Activated naive CD4-positive, alpha-beta T cell treated with anti-CD3 and anti-CD28 coated beads, Interleukin-2, amount 10 ng/mL, durations not matched to agents 7 days and 5 days (primary cell): ENCODE measurements at regions not wholly inside any gene's neighbourhood (a gene's known extent, or its start where the extent isn't known, plus 50 kb on each side); places are given as distances from the start of the nearest gene placed in this dataset.

Source experiments
- CTCF ChIA-PET: fragments of 350-600 bp; sonication (Branson Sonifier 250); formaldehyde crosslinking; loops from one replicate; lab custom pipeline; 2021; ENCODE audit warnings: antibody characterized with exemption; lab: Charles Lee
- DNase-seq: peaks from one replicate; pipeline ENCODE4 v3.0.0-alpha.2; 2020
- H3K27ac Mint-ChIP-seq: one replicate; pipeline ENCODE4 v1.8.0; 2021; ENCODE audit warnings: mild to moderate bottlenecking, moderate library complexity, mixed read lengths
- H3K27me3 Mint-ChIP-seq: one replicate; pipeline ENCODE4 v1.8.0; 2021; ENCODE audit warnings: mild to moderate bottlenecking, mixed read lengths
- H3K36me3 Mint-ChIP-seq: one replicate; pipeline ENCODE4 v1.8.0; 2021; ENCODE audit warnings: mixed read lengths
- H3K4me1 Mint-ChIP-seq: one replicate; pipeline ENCODE4 v1.8.0; 2021; ENCODE audit warnings: mixed read lengths
- H3K4me3 Mint-ChIP-seq: one replicate; pipeline ENCODE4 v1.8.0; 2021; ENCODE audit warnings: mild to moderate bottlenecking, moderate library complexity, mixed read lengths
- H3K9me3 Mint-ChIP-seq: one replicate; pipeline ENCODE4 v1.8.0; 2021; ENCODE audit warnings: mixed read lengths

- no peak overlapping the region for H3K4me3 Mint-ChIP-seq
- no peaks in the 10 kb centered on the region for H3K36me3 Mint-ChIP-seq
- H3K27me3 Mint-ChIP-seq, result peaks cover 11% of the 10 kb centered on the region
- H3K9me3 Mint-ChIP-seq, result no peaks in the 10 kb centered on the region
- no peak overlapping the region for H3K27ac Mint-ChIP-seq
- CTCF ChIA-PET, result no interaction called here
- no peaks in the 10 kb centered on the region for H3K4me1 Mint-ChIP-seq
- no peak for DNase-seq
Observed at GRCh38 chr2:133953524-133953923, 300.3 kb upstream of the MGAT5 start.

- no peak overlapping the region for H3K4me3 Mint-ChIP-seq
- H3K27ac Mint-ChIP-seq, result no peak overlapping the region
- H3K4me1 Mint-ChIP-seq, result no peaks in the 10 kb centered on the region
- H3K36me3 Mint-ChIP-seq, result no peaks in the 10 kb centered on the region
- no peaks in the 10 kb centered on the region for H3K9me3 Mint-ChIP-seq
- DNase-seq, result no peak
- H3K27me3 Mint-ChIP-seq, result peaks cover 16% of the 10 kb centered on the region
- CTCF ChIA-PET, result no interaction called here
Observed at GRCh38 chr2:133954636-133955035, 299.2 kb upstream of the MGAT5 start.

GRCh38 chr2:133955169-133955568 is 298.7 kb upstream of the MGAT5 start:
- Mint-ChIP-seq H3K27me3 (peaks cover 20% of the 10 kb centered on the region), H3K4me3 (no peak overlapping the region), H3K9me3 (no peaks in the 10 kb centered on the region), H3K36me3 (no peaks in the 10 kb centered on the region), H3K27ac (no peak overlapping the region), H3K4me1 (no peaks in the 10 kb centered on the region)
- CTCF ChIA-PET, result interaction anchor here (0.6 kb wide), 1 partner anchor 151 kb away, joined by 3 read pairs; no protein-coding TSS in a partner anchor
- DNase-seq, result no peak

DNA sequence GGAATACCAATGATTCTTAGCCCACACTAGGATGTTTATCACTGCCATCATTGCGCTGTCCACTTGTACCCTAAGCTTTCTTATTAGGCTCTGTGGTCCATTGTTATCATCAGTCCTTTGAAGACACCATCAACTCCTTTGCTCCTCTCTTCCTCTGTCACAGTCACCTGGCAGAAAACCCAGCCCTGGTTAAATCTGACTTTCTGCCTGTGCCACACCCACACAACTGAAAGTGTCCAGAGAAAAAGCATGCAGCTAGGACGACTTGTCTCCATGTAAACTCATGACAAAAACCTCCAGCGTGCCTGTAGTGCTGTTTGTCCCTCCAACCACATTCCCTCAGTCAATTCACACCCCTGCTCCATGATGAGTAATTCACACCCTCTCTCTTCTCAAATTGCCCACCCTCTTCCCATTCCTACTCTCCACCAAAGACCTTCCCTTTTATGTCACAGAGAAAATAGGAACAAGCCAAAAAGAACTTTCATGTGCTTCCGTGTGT is 297.4 kb upstream of the MGAT5 start:
- Mint-ChIP-seq H3K4me1 (no peaks in the 10 kb centered on the region), H3K27me3 (peaks cover 24% of the 10 kb centered on the region), H3K9me3 (no peaks in the 10 kb centered on the region), H3K4me3 (no peak overlapping the region), H3K36me3 (no peaks in the 10 kb centered on the region), H3K27ac (no peak overlapping the region)
- CTCF ChIA-PET, result no interaction called here
- DNase-seq, result no peak

DNA sequence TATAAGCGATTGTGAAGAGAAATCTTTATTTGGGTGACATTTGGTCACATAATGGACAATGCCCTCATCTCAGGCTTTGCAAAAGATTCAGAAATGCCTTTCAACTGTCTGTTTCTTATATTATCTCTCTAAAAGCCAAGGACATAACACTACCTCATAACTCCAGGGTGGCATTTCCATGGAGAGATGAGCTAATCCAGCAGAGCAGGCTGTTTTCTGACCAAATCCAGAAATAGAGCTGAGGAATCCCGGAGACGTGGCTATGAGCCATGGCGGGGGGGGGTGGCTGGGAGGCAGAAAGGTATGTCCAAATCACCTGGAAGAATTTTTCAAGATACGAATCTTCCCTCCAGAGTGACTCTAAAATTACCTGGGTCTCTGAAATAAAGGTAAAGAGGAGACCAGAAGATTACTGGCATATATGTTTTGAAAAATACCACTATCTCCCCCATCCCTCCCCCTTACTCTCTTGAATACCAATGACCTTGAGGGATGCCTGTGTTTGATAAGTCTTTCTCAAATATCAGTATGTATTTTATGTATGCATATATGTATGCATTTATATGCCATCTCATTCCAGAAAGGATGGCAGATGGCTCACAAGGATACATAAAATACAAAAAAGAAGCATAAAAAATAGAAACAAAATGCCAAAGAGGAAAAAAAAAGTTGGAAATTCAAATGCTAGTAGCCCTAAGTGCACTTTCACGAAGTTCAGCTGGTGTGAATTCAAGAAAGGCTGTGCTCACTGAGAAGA is 296.0 kb upstream of the MGAT5 start:
- no peak overlapping the region for H3K4me3 Mint-ChIP-seq
- no peak overlapping the region for H3K27ac Mint-ChIP-seq
- no peak for DNase-seq
- H3K4me1 Mint-ChIP-seq, result no peaks in the 10 kb centered on the region
- CTCF ChIA-PET, result no interaction called here
- no peaks in the 10 kb centered on the region for H3K9me3 Mint-ChIP-seq
- H3K36me3 Mint-ChIP-seq, result no peaks in the 10 kb centered on the region
- H3K27me3 Mint-ChIP-seq, result peaks cover 24% of the 10 kb centered on the region

- CTCF ChIA-PET, result no interaction called here
- H3K4me1 Mint-ChIP-seq, result no peaks in the 10 kb centered on the region
Observed at GRCh38 chr2:133959066-133959465, 294.8 kb upstream of the MGAT5 start.

DNA sequence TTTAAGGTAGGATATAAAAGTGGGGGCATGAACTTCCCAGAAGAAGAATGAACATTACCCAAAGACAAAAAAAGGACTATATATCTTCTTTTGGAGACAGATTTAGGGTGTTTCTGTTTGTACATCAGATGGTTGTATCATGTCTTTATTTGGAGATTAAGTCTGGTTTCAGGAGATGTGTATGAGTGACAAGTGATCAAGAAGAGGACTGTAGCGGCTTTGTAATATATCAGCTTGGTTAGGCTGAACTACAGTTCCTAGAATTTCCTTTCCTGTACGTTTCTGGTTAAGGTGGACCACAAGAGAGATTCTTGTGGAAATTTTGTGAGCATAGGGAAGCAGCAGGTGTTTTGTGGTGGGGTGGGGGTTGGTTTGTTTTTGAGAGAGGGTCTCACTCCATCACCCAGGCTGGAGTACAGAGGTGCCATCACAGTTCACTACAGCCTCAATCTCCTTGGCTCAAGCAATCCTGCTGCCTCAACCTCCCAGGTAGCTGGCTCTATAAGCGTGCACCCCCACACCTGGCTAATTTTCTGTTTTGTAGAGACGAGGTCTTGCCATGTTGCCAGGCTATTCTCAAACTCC is 287.1 kb upstream of the MGAT5 start:
- CTCF ChIA-PET, result no interaction called here
- Mint-ChIP-seq H3K27ac (no peak overlapping the region), H3K36me3 (no peaks in the 10 kb centered on the region), H3K4me3 (no peak overlapping the region), H3K4me1 (peaks cover 22% of the 10 kb centered on the region), H3K27me3 (peaks cover 25% of the 10 kb centered on the region), H3K9me3 (no peaks in the 10 kb centered on the region)
- DNase-seq, result no peak

More at GRCh38 chr2:133959066-133959465, 294.8 kb upstream of the MGAT5 start:
- no peak overlapping the region for H3K27ac Mint-ChIP-seq
- H3K36me3 Mint-ChIP-seq, result no peaks in the 10 kb centered on the region
- no peak for DNase-seq
- no peaks in the 10 kb centered on the region for H3K9me3 Mint-ChIP-seq
- no peak overlapping the region for H3K4me3 Mint-ChIP-seq
- H3K27me3 Mint-ChIP-seq, result peaks cover 27% of the 10 kb centered on the region

- Mint-ChIP-seq H3K9me3 (no peaks in the 10 kb centered on the region), H3K27ac (no peak overlapping the region), H3K36me3 (no peaks in the 10 kb centered on the region), H3K4me1 (peaks cover 22% of the 10 kb centered on the region), H3K27me3 (peaks cover 28% of the 10 kb centered on the region), H3K4me3 (no peak overlapping the region)
- DNase-seq, result no peak
- CTCF ChIA-PET, result no interaction called here
Observed at GRCh38 chr2:133967326-133967725, 286.5 kb upstream of the MGAT5 start.

GRCh38 chr2:133968446-133968845 is 285.4 kb upstream of the MGAT5 start:
- no peaks in the 10 kb centered on the region for H3K9me3 Mint-ChIP-seq
- DNase-seq, result no peak
- peaks cover 35% of the 10 kb centered on the region for H3K27me3 Mint-ChIP-seq
- no peaks in the 10 kb centered on the region for H3K36me3 Mint-ChIP-seq
- H3K4me3 Mint-ChIP-seq, result no peak overlapping the region
- H3K4me1 Mint-ChIP-seq, result peaks cover 22% of the 10 kb centered on the region
- H3K27ac Mint-ChIP-seq, result no peak overlapping the region
- CTCF ChIA-PET, result no interaction called here

DNA sequence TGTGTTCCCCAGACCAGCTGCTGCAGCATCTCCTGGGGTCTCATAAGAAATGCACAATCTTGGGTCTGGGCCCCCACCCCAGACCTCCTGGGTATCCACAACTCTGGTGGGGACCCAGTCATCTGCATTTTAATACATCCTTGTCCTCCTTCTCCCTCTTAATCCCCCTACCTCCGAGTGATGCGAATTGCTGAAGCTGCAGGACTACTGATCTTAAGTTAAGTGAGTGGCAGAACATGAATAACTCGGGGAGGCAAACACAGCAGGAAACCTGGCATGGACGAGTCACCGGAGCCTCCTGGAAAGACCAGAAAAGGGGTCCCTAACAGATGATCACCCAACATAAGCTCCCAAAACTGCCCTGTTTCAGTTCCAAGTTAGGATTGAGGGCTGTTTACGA is 283.2 kb upstream of the MGAT5 start:
- Mint-ChIP-seq H3K9me3 (no peaks in the 10 kb centered on the region), H3K27me3 (peaks cover 34% of the 10 kb centered on the region), H3K4me3 (no peak overlapping the region), H3K4me1 (peaks cover 24% of the 10 kb centered on the region), H3K36me3 (no peaks in the 10 kb centered on the region), H3K27ac (no peak overlapping the region)
- CTCF ChIA-PET, result interaction anchor here (1.2 kb wide), 1 partner anchor 442 kb away, joined by 3 read pairs; no protein-coding TSS in a partner anchor
- DNase-seq, result no peak

DNA sequence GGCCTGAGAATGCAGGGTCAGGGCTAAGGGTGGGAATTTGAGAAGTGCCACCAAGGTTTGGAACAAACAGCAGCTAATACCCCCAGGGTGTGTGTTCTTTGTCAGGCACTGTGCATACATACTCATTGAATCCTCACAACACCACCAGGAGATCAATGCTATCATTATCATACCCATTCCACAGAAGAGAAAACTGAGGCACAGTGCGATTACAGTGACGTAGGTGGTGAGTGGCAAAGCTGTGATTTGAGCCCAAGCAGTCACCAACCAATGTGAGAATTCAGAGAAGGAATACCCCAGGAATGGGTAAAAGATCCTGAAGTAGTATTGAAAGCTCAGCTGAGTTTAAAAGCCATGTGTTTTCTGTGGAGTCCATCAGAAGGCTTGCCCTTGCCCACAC is 281.6 kb upstream of the MGAT5 start:
- Mint-ChIP-seq H3K27me3 (peaks cover 32% of the 10 kb centered on the region), H3K27ac (no peak overlapping the region)

GRCh38 chr2:133972786-133973185 is 281.1 kb upstream of the MGAT5 start:
- Mint-ChIP-seq H3K4me3 (no peak overlapping the region), H3K36me3 (no peaks in the 10 kb centered on the region), H3K4me1 (peaks cover 11% of the 10 kb centered on the region), H3K9me3 (no peaks in the 10 kb centered on the region), H3K27me3 (peaks cover 31% of the 10 kb centered on the region), H3K27ac (no peak overlapping the region)
- no peak for DNase-seq
- CTCF ChIA-PET, result no interaction called here

More for the DNA sequence above, 281.6 kb upstream of the MGAT5 start:
- Mint-ChIP-seq H3K9me3 (no peaks in the 10 kb centered on the region), H3K36me3 (no peaks in the 10 kb centered on the region), H3K4me1 (peaks cover 12% of the 10 kb centered on the region), H3K4me3 (no peak overlapping the region)
- CTCF ChIA-PET, result no interaction called here
- no peak for DNase-seq

GRCh38 chr2:133974353-133974752 is 279.5 kb upstream of the MGAT5 start:
- Mint-ChIP-seq H3K27me3 (peaks cover 25% of the 10 kb centered on the region), H3K4me1 (peaks cover 6% of the 10 kb centered on the region), H3K9me3 (no peaks in the 10 kb centered on the region), H3K36me3 (no peaks in the 10 kb centered on the region), H3K4me3 (no peak overlapping the region), H3K27ac (no peak overlapping the region)
- no peak for DNase-seq
- CTCF ChIA-PET, result no interaction called here

- CTCF ChIA-PET, result no interaction called here
- Mint-ChIP-seq H3K9me3 (no peaks in the 10 kb centered on the region), H3K4me3 (no peak overlapping the region), H3K27ac (no peak overlapping the region), H3K36me3 (no peaks in the 10 kb centered on the region), H3K4me1 (peaks cover 6% of the 10 kb centered on the region), H3K27me3 (peaks cover 25% of the 10 kb centered on the region)
- no peak for DNase-seq
Observed at GRCh38 chr2:133975135-133975534, 278.7 kb upstream of the MGAT5 start.
